ENCODE measurements at regions not wholly inside any gene's neighbourhood (a gene's known extent, or its start where the extent isn't known, plus 50 kb on each side); places are given as distances from the start of the nearest gene placed in this dataset.

DNA sequence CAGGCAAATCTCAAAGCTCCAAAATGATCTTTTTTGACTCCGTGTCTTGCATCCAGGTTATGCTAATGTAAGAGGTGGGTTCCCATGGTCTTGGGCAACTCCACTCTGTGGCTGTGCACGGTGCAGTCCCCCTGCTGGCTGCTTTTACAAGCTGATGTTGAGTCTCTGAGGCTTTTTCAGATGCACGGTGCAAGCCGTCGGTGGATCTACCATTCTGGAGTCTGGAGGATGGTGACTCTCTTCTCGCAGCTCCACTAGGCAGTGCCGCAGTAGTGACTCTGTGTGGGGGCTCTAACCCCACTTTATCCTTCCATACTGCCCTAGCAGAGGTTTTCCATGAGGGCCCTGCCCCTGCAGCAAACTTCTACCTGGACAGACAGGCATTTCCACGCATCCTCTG is 266.8 kb upstream of the GPC6 start:
- no peak for TF ChIP-seq ZFX (IDR thresholded peaks at IDR 0.05; ENCODE audit: borderline replicate concordance)
- TF ChIP-seq, protein P1, sequence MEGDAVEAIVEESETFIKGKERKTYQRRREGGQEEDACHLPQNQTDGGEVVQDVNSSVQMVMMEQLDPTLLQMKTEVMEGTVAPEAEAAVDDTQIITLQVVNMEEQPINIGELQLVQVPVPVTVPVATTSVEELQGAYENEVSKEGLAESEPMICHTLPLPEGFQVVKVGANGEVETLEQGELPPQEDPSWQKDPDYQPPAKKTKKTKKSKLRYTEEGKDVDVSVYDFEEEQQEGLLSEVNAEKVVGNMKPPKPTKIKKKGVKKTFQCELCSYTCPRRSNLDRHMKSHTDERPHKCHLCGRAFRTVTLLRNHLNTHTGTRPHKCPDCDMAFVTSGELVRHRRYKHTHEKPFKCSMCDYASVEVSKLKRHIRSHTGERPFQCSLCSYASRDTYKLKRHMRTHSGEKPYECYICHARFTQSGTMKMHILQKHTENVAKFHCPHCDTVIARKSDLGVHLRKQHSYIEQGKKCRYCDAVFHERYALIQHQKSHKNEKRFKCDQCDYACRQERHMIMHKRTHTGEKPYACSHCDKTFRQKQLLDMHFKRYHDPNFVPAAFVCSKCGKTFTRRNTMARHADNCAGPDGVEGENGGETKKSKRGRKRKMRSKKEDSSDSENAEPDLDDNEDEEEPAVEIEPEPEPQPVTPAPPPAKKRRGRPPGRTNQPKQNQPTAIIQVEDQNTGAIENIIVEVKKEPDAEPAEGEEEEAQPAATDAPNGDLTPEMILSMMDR (IDR thresholded peaks at IDR 0.05): no peak

GRCh38 chr13:92963029-92963428 is 263.6 kb upstream of the GPC6 start:
- H3K27ac ChIP-seq: no peak overlapping the region
- TF ChIP-seq, protein P1 (IDR thresholded peaks at IDR 0.05): no peak

More for the DNA sequence above, 266.8 kb upstream of the GPC6 start:
- H3K27ac ChIP-seq: no peak overlapping the region

DNA sequence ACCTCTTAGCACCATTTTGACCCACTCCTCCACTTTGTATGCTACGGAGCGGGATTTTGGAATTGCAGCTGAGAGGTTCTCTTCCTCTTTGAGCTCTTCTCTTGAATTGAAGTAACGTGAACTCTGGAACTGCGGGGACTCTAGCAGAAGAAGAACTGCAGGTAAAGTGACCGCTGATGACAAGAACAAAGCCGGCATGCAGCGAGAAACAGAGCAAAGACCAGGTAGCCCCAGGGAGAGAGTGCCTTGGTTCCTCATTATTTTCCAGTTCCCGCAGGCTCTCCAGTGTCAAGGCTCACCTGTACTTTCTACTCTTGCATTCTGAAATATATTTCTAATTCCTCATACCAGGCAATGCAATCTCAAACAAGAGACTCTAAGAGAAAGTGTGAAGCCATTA is 260.3 kb upstream of the GPC6 start:
- H3K27ac ChIP-seq: no peak overlapping the region
- no peak for TF ChIP-seq ZFX (IDR thresholded peaks at IDR 0.05; ENCODE audit: borderline replicate concordance)
- TF ChIP-seq, protein P1 (IDR thresholded peaks at IDR 0.05): no peak

DNA sequence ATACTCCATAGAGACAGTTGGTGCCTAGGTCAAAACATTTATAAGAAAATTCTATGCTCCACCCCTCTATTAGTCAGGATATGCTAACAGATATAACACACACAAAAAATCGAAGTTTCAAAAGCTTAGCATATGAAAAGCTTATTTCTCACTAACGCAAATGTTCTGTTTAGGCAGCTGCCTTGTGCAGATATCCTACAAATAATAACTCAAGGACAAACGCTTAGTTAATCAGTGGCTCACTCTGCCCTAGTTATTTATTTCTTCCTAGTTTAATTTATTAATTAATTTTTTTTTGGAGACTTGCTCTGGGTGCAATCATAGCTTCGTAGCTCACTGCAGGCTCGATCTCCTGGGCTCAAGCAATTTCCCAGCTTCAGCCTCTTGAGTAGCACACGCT is 259.7 kb upstream of the GPC6 start:
- TF ChIP-seq, protein P1 (IDR thresholded peaks at IDR 0.05): no peak
- TF ChIP-seq ZFX (IDR thresholded peaks at IDR 0.05; ENCODE audit: borderline replicate concordance): no peak
- no peak overlapping the region for H3K27ac ChIP-seq

- no peak for TF ChIP-seq ZFX (IDR thresholded peaks at IDR 0.05; ENCODE audit: borderline replicate concordance)
- TF ChIP-seq, protein P1 (IDR thresholded peaks at IDR 0.05): no peak
- no peak overlapping the region for H3K27ac ChIP-seq
Observed at GRCh38 chr13:92967923-92968322, 258.7 kb upstream of the GPC6 start.

GRCh38 chr13:92972751-92973150 is 253.9 kb upstream of the GPC6 start:
- no peak for TF ChIP-seq ZFX (IDR thresholded peaks at IDR 0.05; ENCODE audit: borderline replicate concordance)
- TF ChIP-seq, protein P1 (IDR thresholded peaks at IDR 0.05): no peak
- no peak overlapping the region for H3K27ac ChIP-seq

- H3K27ac ChIP-seq: no peak overlapping the region
- TF ChIP-seq, protein P1 (IDR thresholded peaks at IDR 0.05): no peak
- TF ChIP-seq ZFX (IDR thresholded peaks at IDR 0.05; ENCODE audit: borderline replicate concordance): no peak
Observed at GRCh38 chr13:92974905-92975429, 251.6 kb upstream of the GPC6 start.

All from 22Rv1 (cell line).